ENCODE measurements at regions not wholly inside any gene's neighbourhood (a gene's known extent, or its start where the extent isn't known, plus 50 kb on each side); places are given as distances from the start of the nearest gene placed in this dataset.
"Not testable (repeated sequence)": the region's sequence is repeated elsewhere in the genome, so short reads cannot be mapped to it uniquely, and the experiment has no call there.

GRCh38 chr14:82963756-82964155 lies 1430.1 kb upstream of the SEL1L start:
- 85 to 92% methylated on average over 2 of the region's 2 CpGs for WGBS, 2 donors
- no peaks in the 10 kb centered on the region for H3K36me3 ChIP-seq
- TF ChIP-seq CTCF (IDR thresholded peaks at IDR 0.05) (no peak), POLR2A (IDR thresholded peaks at IDR 0.05) (no peak), POLR2AphosphoS5 (IDR thresholded peaks at IDR 0.05) (no peak), EP300 (IDR thresholded peaks at IDR 0.05) (no peak)
- H3K27me3 ChIP-seq = no peaks in the 10 kb centered on the region
- H3K4me3 ChIP-seq = no peak overlapping the region
- intact Hi-C loops (cut with DNase I) = no loop called here
- H3K4me1 ChIP-seq = no peaks in the 10 kb centered on the region
- no peak overlapping the region for H3K27ac ChIP-seq
- peaks cover 0 to 2% (median 0%) of the 10 kb centered on the region in 4 donors for H3K9me3 ChIP-seq
- no peak for DNase-seq

DNA sequence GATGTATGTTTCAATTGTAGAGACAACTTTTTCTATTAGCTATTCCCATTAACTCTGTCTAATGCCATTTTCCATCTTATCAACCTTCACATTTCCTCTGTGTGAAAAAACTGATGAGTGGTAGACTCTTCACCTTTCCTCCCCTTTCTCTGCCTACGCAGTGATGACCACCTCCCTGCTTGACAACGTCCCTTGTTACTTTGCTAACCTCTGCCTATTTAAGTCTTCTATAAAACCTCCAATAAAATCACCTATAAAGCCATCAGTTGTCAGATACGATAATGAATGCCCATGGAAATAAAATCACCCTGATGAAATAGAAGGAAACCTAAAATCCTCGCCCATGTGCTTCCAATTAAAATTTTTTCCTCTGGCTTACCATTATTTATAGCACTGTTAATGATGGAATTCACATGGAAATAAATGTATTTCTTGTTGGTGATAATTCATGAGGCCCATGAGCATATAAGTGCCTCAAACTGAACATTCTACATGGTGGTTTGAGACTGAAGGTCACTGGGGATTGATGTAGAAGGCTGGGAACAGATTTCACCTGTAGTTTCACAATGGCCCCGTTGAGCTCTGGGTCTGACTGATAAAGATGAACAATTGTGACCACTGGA lies 1454.0 kb upstream of the SEL1L start:
- 36 to 58% methylated on average over 5 of the region's 5 CpGs for WGBS, 2 donors
- no peaks in the 10 kb centered on the region for H3K4me1 ChIP-seq
- no peak for DNase-seq
- H3K27me3 ChIP-seq = no peaks in the 10 kb centered on the region
- no peak overlapping the region for H3K4me3 ChIP-seq
- no peaks in the 10 kb centered on the region for H3K9me3 ChIP-seq
- no peaks in the 10 kb centered on the region for H3K36me3 ChIP-seq
- intact Hi-C loops (cut with DNase I) = no loop called here
- no peak overlapping the region for H3K27ac ChIP-seq
- TF ChIP-seq POLR2A (IDR thresholded peaks at IDR 0.05) (no peak), EP300 (IDR thresholded peaks at IDR 0.05) (no peak), POLR2AphosphoS5 (IDR thresholded peaks at IDR 0.05) (no peak), CTCF (IDR thresholded peaks at IDR 0.05) (no peak)

DNA sequence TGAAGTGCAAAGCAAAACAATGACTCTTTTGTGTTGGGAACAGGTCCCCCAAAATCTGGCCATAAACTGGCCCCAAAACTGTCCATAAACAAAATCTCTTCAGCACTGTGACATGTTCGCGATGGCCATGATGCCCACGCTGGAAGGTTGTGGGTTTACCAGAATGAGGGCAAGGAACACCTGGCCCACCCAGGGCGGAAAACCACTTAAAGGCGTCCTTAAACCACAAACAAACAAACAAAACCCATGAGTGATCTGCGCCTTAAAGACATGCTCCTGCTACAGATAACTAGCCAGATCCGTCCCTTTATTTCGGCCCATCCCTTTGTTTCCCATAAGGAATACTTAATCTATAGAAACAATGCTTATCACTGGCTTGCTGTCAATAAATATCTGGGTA lies 1460.9 kb upstream of the SEL1L start:
- H3K9me3 ChIP-seq; H3K4me3 ChIP-seq; DNase-seq; H3K36me3 ChIP-seq; H3K27ac ChIP-seq; intact Hi-C loops (cut with DNase I); H3K27me3 ChIP-seq; H3K4me1 ChIP-seq: not testable (repeated sequence)
- WGBS, 2 donors = 91 to 92% methylated on average over 8 of the region's 8 CpGs

GRCh38 chr14:82999802-83000201 lies 1466.1 kb upstream of the SEL1L start:
- Histone ChIP-seq H3K4me3 (no peak overlapping the region), H3K36me3 (no peaks in the 10 kb centered on the region), H3K4me1 (no peaks in the 10 kb centered on the region), H3K9me3 (no peaks in the 10 kb centered on the region), H3K27ac (no peak overlapping the region), H3K27me3 (no peaks in the 10 kb centered on the region)
- intact Hi-C loops (cut with DNase I) = no loop called here
- no peak for DNase-seq
- TF ChIP-seq CTCF (IDR thresholded peaks at IDR 0.05) (no peak), POLR2AphosphoS5 (IDR thresholded peaks at IDR 0.05) (no peak), EP300 (IDR thresholded peaks at IDR 0.05) (no peak), POLR2A (IDR thresholded peaks at IDR 0.05) (no peak)

DNA sequence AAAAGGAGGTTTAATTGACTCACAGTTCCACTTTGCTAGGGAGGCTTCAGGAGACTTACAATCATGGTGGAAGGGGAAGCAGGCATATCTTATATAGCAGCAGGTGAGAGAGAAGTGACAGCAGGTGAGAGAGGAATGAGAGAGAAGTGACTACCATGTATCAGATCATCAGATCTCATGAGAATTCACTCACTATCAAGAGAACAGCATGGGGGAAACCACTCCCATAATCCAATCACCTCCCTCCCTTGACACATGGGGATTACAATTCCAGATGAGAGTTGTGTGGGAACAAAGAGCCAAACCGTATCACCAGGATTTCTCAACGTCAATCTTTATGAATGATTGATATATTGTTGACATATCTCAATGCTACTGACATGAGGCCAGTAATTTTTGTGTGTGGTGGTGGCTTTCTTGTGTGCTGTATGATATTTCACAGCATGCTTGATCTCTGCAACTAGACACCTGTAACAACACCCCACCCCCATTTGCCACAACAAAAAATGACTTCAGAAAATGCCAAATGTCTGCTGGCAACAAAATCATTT lies 1470.9 kb upstream of the SEL1L start:
- intact Hi-C loops (cut with DNase I) = no loop called here
- TF ChIP-seq POLR2AphosphoS5 (IDR thresholded peaks at IDR 0.05) = no peak
- no peak for TF ChIP-seq EP300 (IDR thresholded peaks at IDR 0.05)
- TF ChIP-seq CTCF (IDR thresholded peaks at IDR 0.05) = no peak
- TF ChIP-seq POLR2A (IDR thresholded peaks at IDR 0.05) = no peak
- no peaks in the 10 kb centered on the region for H3K36me3 ChIP-seq
- no peaks in the 10 kb centered on the region for H3K9me3 ChIP-seq
- no peaks in the 10 kb centered on the region for H3K4me1 ChIP-seq
- H3K27me3 ChIP-seq = no peaks in the 10 kb centered on the region
- no peak overlapping the region for H3K4me3 ChIP-seq
- whole genome bisulfite sequencing, 2 donors = 57 to 78% methylated on average over 2 of the region's 2 CpGs
- DNase-seq = no peak
- H3K27ac ChIP-seq = no peak overlapping the region

Measured in sigmoid colon (tissue), 6 donors.